ENCODE measurements at regions not wholly inside any gene's neighbourhood (a gene's known extent, or its start where the extent isn't known, plus 50 kb on each side); places are given as distances from the start of the nearest gene placed in this dataset.

DNA sequence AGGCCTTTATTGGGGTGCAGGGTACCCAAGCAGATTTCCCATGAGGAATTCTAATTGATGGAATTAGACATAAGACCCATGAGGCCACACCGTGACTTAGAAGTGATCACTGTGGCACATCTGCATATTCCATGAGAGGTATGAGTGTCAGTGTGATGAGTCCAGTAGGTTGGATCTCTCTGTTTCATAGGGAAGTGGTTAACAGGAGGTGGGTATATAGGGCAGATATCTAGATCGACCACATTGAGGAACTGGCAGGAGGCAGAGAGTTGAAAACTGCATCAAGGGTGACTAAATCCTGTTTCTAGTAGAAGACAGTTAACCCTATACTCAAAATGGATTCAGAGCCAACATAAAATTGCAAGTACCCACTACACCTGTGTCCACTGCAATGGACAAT lies 68.6 kb upstream of the MIR17HG start:
- intact Hi-C loops (cut with DNase I) = no loop called here
- TF ChIP-seq, protein P1, sequence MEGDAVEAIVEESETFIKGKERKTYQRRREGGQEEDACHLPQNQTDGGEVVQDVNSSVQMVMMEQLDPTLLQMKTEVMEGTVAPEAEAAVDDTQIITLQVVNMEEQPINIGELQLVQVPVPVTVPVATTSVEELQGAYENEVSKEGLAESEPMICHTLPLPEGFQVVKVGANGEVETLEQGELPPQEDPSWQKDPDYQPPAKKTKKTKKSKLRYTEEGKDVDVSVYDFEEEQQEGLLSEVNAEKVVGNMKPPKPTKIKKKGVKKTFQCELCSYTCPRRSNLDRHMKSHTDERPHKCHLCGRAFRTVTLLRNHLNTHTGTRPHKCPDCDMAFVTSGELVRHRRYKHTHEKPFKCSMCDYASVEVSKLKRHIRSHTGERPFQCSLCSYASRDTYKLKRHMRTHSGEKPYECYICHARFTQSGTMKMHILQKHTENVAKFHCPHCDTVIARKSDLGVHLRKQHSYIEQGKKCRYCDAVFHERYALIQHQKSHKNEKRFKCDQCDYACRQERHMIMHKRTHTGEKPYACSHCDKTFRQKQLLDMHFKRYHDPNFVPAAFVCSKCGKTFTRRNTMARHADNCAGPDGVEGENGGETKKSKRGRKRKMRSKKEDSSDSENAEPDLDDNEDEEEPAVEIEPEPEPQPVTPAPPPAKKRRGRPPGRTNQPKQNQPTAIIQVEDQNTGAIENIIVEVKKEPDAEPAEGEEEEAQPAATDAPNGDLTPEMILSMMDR (IDR thresholded peaks at IDR 0.05) = no peak
- DNase-seq (ENCODE audit: low spot score in 2 of 2) = no peak

GRCh38 chr13:91280801-91281200 lies 66.7 kb upstream of the MIR17HG start:
- Histone ChIP-seq H3K36me3 (no peaks in the 10 kb centered on the region), H3K27ac (no peak overlapping the region), H3K4me1 (no peaks in the 10 kb centered on the region), H3K4me3 (no peak overlapping the region), H3K9me3 (no peaks in the 10 kb centered on the region), H3K27me3 (no peaks in the 10 kb centered on the region)
- no peak for DNase-seq (ENCODE audit: low spot score in 2 of 2)
- TF ChIP-seq, protein P1 (IDR thresholded peaks at IDR 0.05) = no peak
- intact Hi-C loops (cut with DNase I) = no loop called here

More for the DNA sequence above, 68.6 kb upstream of the MIR17HG start:
- H3K9me3 ChIP-seq = no peaks in the 10 kb centered on the region
- H3K4me1 ChIP-seq = no peaks in the 10 kb centered on the region
- H3K27me3 ChIP-seq = no peaks in the 10 kb centered on the region
- no peak overlapping the region for H3K27ac ChIP-seq
- no peaks in the 10 kb centered on the region for H3K36me3 ChIP-seq
- H3K4me3 ChIP-seq = no peak overlapping the region

- intact Hi-C loops (cut with DNase I) = no loop called here
- Histone ChIP-seq H3K27ac (no peak overlapping the region), H3K4me1 (no peaks in the 10 kb centered on the region), H3K27me3 (no peaks in the 10 kb centered on the region), H3K4me3 (no peak overlapping the region), H3K9me3 (no peaks in the 10 kb centered on the region), H3K36me3 (no peaks in the 10 kb centered on the region)
- DNase-seq (ENCODE audit: low spot score in 2 of 2) = no peak
- TF ChIP-seq, protein P1 (IDR thresholded peaks at IDR 0.05) = no peak
Measured at GRCh38 chr13:91284335-91284734, 63.2 kb upstream of the MIR17HG start.

GRCh38 chr13:91286317-91286716 lies 61.2 kb upstream of the MIR17HG start:
- Histone ChIP-seq H3K27ac (no peak overlapping the region), H3K36me3 (no peaks in the 10 kb centered on the region), H3K27me3 (no peaks in the 10 kb centered on the region), H3K4me3 (no peak overlapping the region), H3K4me1 (no peaks in the 10 kb centered on the region), H3K9me3 (no peaks in the 10 kb centered on the region)
- intact Hi-C loops (cut with DNase I) = no loop called here
- no peak for DNase-seq (ENCODE audit: low spot score in 2 of 2)
- TF ChIP-seq, protein P1 (IDR thresholded peaks at IDR 0.05) = no peak

GRCh38 chr13:91291078-91291477 lies 56.4 kb upstream of the MIR17HG start:
- Histone ChIP-seq H3K4me1 (no peaks in the 10 kb centered on the region), H3K27me3 (no peaks in the 10 kb centered on the region), H3K9me3 (no peaks in the 10 kb centered on the region), H3K27ac (no peak overlapping the region), H3K36me3 (no peaks in the 10 kb centered on the region), H3K4me3 (no peak overlapping the region)
- no peak for DNase-seq (ENCODE audit: low spot score in 2 of 2)
- intact Hi-C loops (cut with DNase I) = no loop called here
- TF ChIP-seq, protein P1 (IDR thresholded peaks at IDR 0.05) = no peak

GRCh38 chr13:91292630-91293221 lies 54.8 kb upstream of the MIR17HG start:
- no peaks in the 10 kb centered on the region for H3K27me3 ChIP-seq
- H3K9me3 ChIP-seq = no peaks in the 10 kb centered on the region
- H3K4me1 ChIP-seq = no peaks in the 10 kb centered on the region
- DNase-seq (ENCODE audit: low spot score in 2 of 2) = no peak
- intact Hi-C loops (cut with DNase I) = no loop called here
- H3K27ac ChIP-seq = no peak overlapping the region
- no peak overlapping the region for H3K4me3 ChIP-seq
- H3K36me3 ChIP-seq = no peaks in the 10 kb centered on the region
- TF ChIP-seq, protein P1 (IDR thresholded peaks at IDR 0.05) = no peak
